Activated T-helper 2 cell treated with anti-CD3 and anti-CD28 coated beads, Interferon-gamma antibody, Interleukin-2, Interleukin-4, amounts not matched to agents 10 μg/mL and 5 μg/mL and 100 μg/mL, durations not matched to agents 14 hours and 24 hours and 36 hours (primary cell): ENCODE measurements at regions not wholly inside any gene's neighbourhood (a gene's known extent, or its start where the extent isn't known, plus 50 kb on each side); places are given as distances from the start of the nearest gene placed in this dataset.

Source experiments
- DNase-seq: peaks from one replicate; pipeline ENCODE4 v3.0.0; 2021; ENCODE audit warnings: low spot score
- H3K27ac Mint-ChIP-seq: one replicate; pipeline ENCODE4 v1.8.0; 2021; ENCODE audit warnings: mixed read lengths
- H3K27me3 Mint-ChIP-seq: one replicate; pipeline ENCODE4 v1.8.0; 2021; ENCODE audit warnings: low read depth, mixed read lengths
- H3K36me3 Mint-ChIP-seq: one replicate; pipeline ENCODE4 v1.8.0; 2021; ENCODE audit warnings: low read depth, mixed read lengths
- H3K4me1 Mint-ChIP-seq: one replicate; pipeline ENCODE4 v1.8.0; 2021; ENCODE audit warnings: low read depth, mixed read lengths
- H3K4me3 Mint-ChIP-seq: one replicate; pipeline ENCODE4 v1.8.0; 2021; ENCODE audit warnings: low read depth, mild to moderate bottlenecking, moderate library complexity, mixed read lengths
- H3K9me3 Mint-ChIP-seq: one replicate; pipeline ENCODE4 v1.8.0; 2021; ENCODE audit warnings: mixed read lengths
- intact Hi-C: fragments of 100-400 bp; cut with micrococcal nuclease; formaldehyde crosslinking; loops from one replicate; pipeline ENCODE4 v1.15.1; 2023

- no peaks in the 10 kb centered on the region for H3K9me3 Mint-ChIP-seq
- peaks cover 1% of the 10 kb centered on the region for H3K27me3 Mint-ChIP-seq
- H3K4me1 Mint-ChIP-seq = no peaks in the 10 kb centered on the region
- no peak overlapping the region for H3K27ac Mint-ChIP-seq
- intact Hi-C loops = no loop called here
- DNase-seq = no peak
- H3K4me3 Mint-ChIP-seq = no peak overlapping the region
- H3K36me3 Mint-ChIP-seq = no peaks in the 10 kb centered on the region
Measured at GRCh38 chr10:61078542-61079275, 134.7 kb upstream of the RHOBTB1 start.

GRCh38 chr10:61076572-61077114 is 132.7 kb upstream of the RHOBTB1 start:
- intact Hi-C loops = no loop called here
- no peaks in the 10 kb centered on the region for H3K4me1 Mint-ChIP-seq

GRCh38 chr10:61073391-61073790 is 129.4 kb upstream of the RHOBTB1 start:
- Mint-ChIP-seq H3K36me3 (no peaks in the 10 kb centered on the region), H3K9me3 (no peaks in the 10 kb centered on the region), H3K27me3 (peaks cover 1% of the 10 kb centered on the region), H3K27ac (no peak overlapping the region), H3K4me3 (no peak overlapping the region), H3K4me1 (no peaks in the 10 kb centered on the region)
- DNase-seq = no peak
- intact Hi-C loops = no loop called here

More at GRCh38 chr10:61076572-61077114, 132.7 kb upstream of the RHOBTB1 start:
- Mint-ChIP-seq H3K9me3 (no peaks in the 10 kb centered on the region), H3K36me3 (no peaks in the 10 kb centered on the region), H3K27me3 (peaks cover 1% of the 10 kb centered on the region), H3K4me3 (no peak overlapping the region), H3K27ac (no peak overlapping the region)
- no peak for DNase-seq

- intact Hi-C loops = no loop called here
Measured at GRCh38 chr10:61071580-61071979, 127.6 kb upstream of the RHOBTB1 start.

GRCh38 chr10:61068471-61068870 is 124.5 kb upstream of the RHOBTB1 start:
- H3K27ac Mint-ChIP-seq = no peak overlapping the region
- intact Hi-C loops = no loop called here
- no peak for DNase-seq
- peaks cover 3% of the 10 kb centered on the region for H3K27me3 Mint-ChIP-seq
- H3K36me3 Mint-ChIP-seq = no peaks in the 10 kb centered on the region
- no peaks in the 10 kb centered on the region for H3K9me3 Mint-ChIP-seq
- H3K4me1 Mint-ChIP-seq = no peaks in the 10 kb centered on the region
- no peak overlapping the region for H3K4me3 Mint-ChIP-seq

More at GRCh38 chr10:61071580-61071979, 127.6 kb upstream of the RHOBTB1 start:
- no peaks in the 10 kb centered on the region for H3K36me3 Mint-ChIP-seq
- H3K27ac Mint-ChIP-seq = no peak overlapping the region
- H3K4me3 Mint-ChIP-seq = no peak overlapping the region
- peaks cover 3% of the 10 kb centered on the region for H3K27me3 Mint-ChIP-seq
- no peaks in the 10 kb centered on the region for H3K9me3 Mint-ChIP-seq
- H3K4me1 Mint-ChIP-seq = no peaks in the 10 kb centered on the region
- no peak for DNase-seq

- no peaks in the 10 kb centered on the region for H3K4me1 Mint-ChIP-seq
- H3K27ac Mint-ChIP-seq = no peak overlapping the region
- peaks cover 3% of the 10 kb centered on the region for H3K27me3 Mint-ChIP-seq
- no peaks in the 10 kb centered on the region for H3K9me3 Mint-ChIP-seq
- no peak for DNase-seq
- intact Hi-C loops = no loop called here
- no peak overlapping the region for H3K4me3 Mint-ChIP-seq
- H3K36me3 Mint-ChIP-seq = no peaks in the 10 kb centered on the region
Measured at GRCh38 chr10:61067671-61068336, 123.8 kb upstream of the RHOBTB1 start.

GRCh38 chr10:61066661-61067344 is 122.8 kb upstream of the RHOBTB1 start:
- no peaks in the 10 kb centered on the region for H3K36me3 Mint-ChIP-seq
- H3K27ac Mint-ChIP-seq = no peak overlapping the region
- H3K9me3 Mint-ChIP-seq = no peaks in the 10 kb centered on the region
- H3K27me3 Mint-ChIP-seq = peaks cover 3% of the 10 kb centered on the region
- no peak overlapping the region for H3K4me3 Mint-ChIP-seq
- H3K4me1 Mint-ChIP-seq = no peaks in the 10 kb centered on the region
- no peak for DNase-seq
- intact Hi-C loops = no loop called here

- DNase-seq = no peak
- no peaks in the 10 kb centered on the region for H3K4me1 Mint-ChIP-seq
- H3K4me3 Mint-ChIP-seq = no peak overlapping the region
- intact Hi-C loops = no loop called here
- H3K27ac Mint-ChIP-seq = no peak overlapping the region
- H3K27me3 Mint-ChIP-seq = peaks cover 3% of the 10 kb centered on the region
- H3K9me3 Mint-ChIP-seq = no peaks in the 10 kb centered on the region
- H3K36me3 Mint-ChIP-seq = no peaks in the 10 kb centered on the region
Measured at GRCh38 chr10:61065051-61065450, 121.1 kb upstream of the RHOBTB1 start.

GRCh38 chr10:61064356-61064755 is 120.4 kb upstream of the RHOBTB1 start:
- Mint-ChIP-seq H3K36me3 (no peaks in the 10 kb centered on the region), H3K4me1 (no peaks in the 10 kb centered on the region), H3K27me3 (peaks cover 3% of the 10 kb centered on the region), H3K27ac (no peak overlapping the region), H3K4me3 (no peak overlapping the region), H3K9me3 (no peaks in the 10 kb centered on the region)
- intact Hi-C loops = no loop called here
- DNase-seq = no peak

- Mint-ChIP-seq H3K4me1 (no peaks in the 10 kb centered on the region), H3K27me3 (peaks cover 3% of the 10 kb centered on the region), H3K9me3 (no peaks in the 10 kb centered on the region), H3K4me3 (no peak overlapping the region), H3K27ac (no peak overlapping the region), H3K36me3 (no peaks in the 10 kb centered on the region)
- intact Hi-C loops = no loop called here
- DNase-seq = no peak
Measured at GRCh38 chr10:61063901-61064300, 119.9 kb upstream of the RHOBTB1 start.

- Mint-ChIP-seq H3K27me3 (peaks cover 3% of the 10 kb centered on the region), H3K4me1 (no peaks in the 10 kb centered on the region), H3K9me3 (no peaks in the 10 kb centered on the region), H3K36me3 (no peaks in the 10 kb centered on the region), H3K27ac (no peak overlapping the region), H3K4me3 (no peak overlapping the region)
- no peak for DNase-seq
- intact Hi-C loops = no loop called here
Measured at GRCh38 chr10:61063034-61063433, 119.0 kb upstream of the RHOBTB1 start.

- Mint-ChIP-seq H3K9me3 (no peaks in the 10 kb centered on the region), H3K4me1 (no peaks in the 10 kb centered on the region), H3K4me3 (no peak overlapping the region), H3K27me3 (peaks cover 2% of the 10 kb centered on the region), H3K36me3 (no peaks in the 10 kb centered on the region), H3K27ac (no peak overlapping the region)
- intact Hi-C loops = no loop called here
- DNase-seq = no peak
Measured at GRCh38 chr10:61061923-61062504, 118.0 kb upstream of the RHOBTB1 start.
